Loucy (cell line): ENCODE measurements at regions not wholly inside any gene's neighbourhood (a gene's known extent, or its start where the extent isn't known, plus 50 kb on each side); places are given as distances from the start of the nearest gene placed in this dataset.

Source experiments
- H2AFZ ChIP-seq: fragments of 200-600 bp; sonication (generic); 2 replicates; pipeline ENCODE4 v1.6.0; 2016; ENCODE audit warnings: antibody characterized with exemption, mild to moderate bottlenecking, low read length, moderate library complexity
- H3F3A ChIP-seq: fragments of 200-600 bp; 2 replicates; pipeline ENCODE4 v1.6.0; 2016; ENCODE audit warnings: antibody characterized with exemption, low read depth, mild to moderate bottlenecking
- H3K27me3 ChIP-seq: fragments of 200-600 bp; sonication (generic); 2 replicates; pipeline ENCODE4 v1.6.1; 2014; ENCODE audit warnings: low read length, mild to moderate bottlenecking; ENCODE audit not compliant: insufficient read depth, poor library complexity, severe bottlenecking
- H3K36me3 ChIP-seq: fragments of 200-600 bp; sonication (generic); 2 replicates; pipeline ENCODE4 v1.6.1; 2016; ENCODE audit warnings: low read length; ENCODE audit not compliant: insufficient read depth
- H3K4me1 ChIP-seq: fragments of 200-600 bp; sonication (generic); 2 replicates; pipeline ENCODE4 v1.5.1; 2014; ENCODE audit warnings: low read length, mild to moderate bottlenecking; ENCODE audit not compliant: insufficient read depth, poor library complexity, severe bottlenecking
- H3K4me2 ChIP-seq: fragments of 200-600 bp; sonication (generic); 2 replicates; pipeline ENCODE4 v1.6.0; 2014; ENCODE audit warnings: antibody characterized with exemption, low read length, low read depth, mild to moderate bottlenecking; ENCODE audit not compliant: poor library complexity, severe bottlenecking
- H3K4me3 ChIP-seq: fragments of 200-600 bp; sonication (generic); 2 replicates; pipeline ENCODE4 v1.5.1; 2014; ENCODE audit warnings: low read length, mild to moderate bottlenecking, mixed read lengths; ENCODE audit not compliant: poor library complexity, severe bottlenecking
- H3K79me2 ChIP-seq: fragments of 200-600 bp; sonication (generic); 2 replicates; pipeline ENCODE4 v1.6.1; 2014; ENCODE audit warnings: low read length; ENCODE audit not compliant: insufficient read depth
- H3K9ac ChIP-seq: fragments of 200-600 bp; sonication (generic); 2 replicates; pipeline ENCODE4 v1.6.0; 2014; ENCODE audit warnings: mild to moderate bottlenecking, low read depth, low read length, moderate library complexity; ENCODE audit not compliant: poor library complexity, severe bottlenecking
- H3K9me2 ChIP-seq: fragments of 200-600 bp; sonication (generic); replicated peaks from 2 replicates; pipeline ENCODE4 v1.6.1; 2016; ENCODE audit warnings: low read depth, low read length, mixed read lengths
- H3K9me3 ChIP-seq: fragments of 200-600 bp; sonication (generic); 2 replicates; pipeline ENCODE4 v1.6.1; 2014; ENCODE audit warnings: mild to moderate bottlenecking, antibody characterized with exemption, low read length, low read depth; ENCODE audit not compliant: insufficient read depth
- H4K20me1 ChIP-seq: fragments of 200-600 bp; sonication (generic); 2 replicates; pipeline ENCODE4 v1.6.0; 2014; ENCODE audit warnings: antibody characterized with exemption, low read length, mild to moderate bottlenecking; ENCODE audit not compliant: insufficient read depth, poor library complexity, severe bottlenecking
- EZH2phosphoT487 ChIP-seq: fragments of 200-600 bp; IDR thresholded peaks from 2 replicates; pipeline ENCODE4 v1.6.1; 2018; ENCODE audit warnings: antibody characterized with exemption, mild to moderate bottlenecking, moderate library complexity, borderline replicate concordance
- TF ChIP-seq, protein P1 (sequence below): fragments of 200-600 bp; sonication (generic); conservative IDR thresholded peaks from 2 replicates; pipeline ENCODE4 v1.5.1; 2014; ENCODE audit warnings: mild to moderate bottlenecking, antibody characterized with exemption, low read length

- H3K79me2 ChIP-seq: no peaks in the 10 kb centered on the region
- H4K20me1 ChIP-seq: no peaks in the 10 kb centered on the region
- H3K9me2 ChIP-seq: no peaks in the 10 kb centered on the region
- H3K27me3 ChIP-seq: no peaks in the 10 kb centered on the region
- no peaks in the 10 kb centered on the region for H3K4me1 ChIP-seq
- no peaks in the 10 kb centered on the region for H3K36me3 ChIP-seq
- no peak overlapping the region for H3K4me2 ChIP-seq
- no peak overlapping the region for H3K4me3 ChIP-seq
- TF ChIP-seq EZH2phosphoT487: no peak
- TF ChIP-seq, protein P1, sequence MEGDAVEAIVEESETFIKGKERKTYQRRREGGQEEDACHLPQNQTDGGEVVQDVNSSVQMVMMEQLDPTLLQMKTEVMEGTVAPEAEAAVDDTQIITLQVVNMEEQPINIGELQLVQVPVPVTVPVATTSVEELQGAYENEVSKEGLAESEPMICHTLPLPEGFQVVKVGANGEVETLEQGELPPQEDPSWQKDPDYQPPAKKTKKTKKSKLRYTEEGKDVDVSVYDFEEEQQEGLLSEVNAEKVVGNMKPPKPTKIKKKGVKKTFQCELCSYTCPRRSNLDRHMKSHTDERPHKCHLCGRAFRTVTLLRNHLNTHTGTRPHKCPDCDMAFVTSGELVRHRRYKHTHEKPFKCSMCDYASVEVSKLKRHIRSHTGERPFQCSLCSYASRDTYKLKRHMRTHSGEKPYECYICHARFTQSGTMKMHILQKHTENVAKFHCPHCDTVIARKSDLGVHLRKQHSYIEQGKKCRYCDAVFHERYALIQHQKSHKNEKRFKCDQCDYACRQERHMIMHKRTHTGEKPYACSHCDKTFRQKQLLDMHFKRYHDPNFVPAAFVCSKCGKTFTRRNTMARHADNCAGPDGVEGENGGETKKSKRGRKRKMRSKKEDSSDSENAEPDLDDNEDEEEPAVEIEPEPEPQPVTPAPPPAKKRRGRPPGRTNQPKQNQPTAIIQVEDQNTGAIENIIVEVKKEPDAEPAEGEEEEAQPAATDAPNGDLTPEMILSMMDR: no peak
- H2AFZ ChIP-seq: no peak overlapping the region
- no peaks in the 10 kb centered on the region for H3K9me3 ChIP-seq
- H3K9ac ChIP-seq: no peak overlapping the region
- no peaks in the 10 kb centered on the region for H3F3A ChIP-seq
Measured at GRCh38 chr5:167626341-167627123, 664.9 kb upstream of the WWC1 start.

DNA sequence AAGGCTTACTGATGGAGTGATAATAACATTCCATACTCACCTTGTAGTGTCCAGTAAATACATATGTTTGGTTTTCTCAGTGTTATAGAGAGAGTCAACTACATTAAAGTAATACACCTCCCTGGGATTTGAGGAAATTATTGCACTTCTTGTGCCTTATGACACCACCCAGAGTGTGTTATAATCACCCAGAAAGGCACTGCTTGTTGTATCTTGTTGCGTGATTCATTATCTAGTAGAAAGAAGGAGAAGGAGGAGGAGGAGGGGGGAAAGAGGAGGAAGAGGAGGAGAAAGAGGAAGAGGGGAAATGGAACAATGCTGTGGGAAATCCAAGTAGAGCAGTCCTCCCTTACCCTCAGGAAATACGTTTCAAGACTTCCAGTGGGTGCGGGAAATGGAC lies 661.8 kb upstream of the WWC1 start:
- TF ChIP-seq EZH2phosphoT487: no peak
- TF ChIP-seq, protein P1: no peak
- Histone ChIP-seq H2AFZ (no peak overlapping the region), H3K4me3 (no peak overlapping the region), H4K20me1 (no peaks in the 10 kb centered on the region), H3K9me2 (no peaks in the 10 kb centered on the region), H3K27me3 (no peaks in the 10 kb centered on the region), H3K36me3 (no peaks in the 10 kb centered on the region), H3K79me2 (no peaks in the 10 kb centered on the region), H3K4me2 (no peak overlapping the region), H3F3A (no peaks in the 10 kb centered on the region), H3K9ac (no peak overlapping the region), H3K4me1 (no peaks in the 10 kb centered on the region), H3K9me3 (no peaks in the 10 kb centered on the region)

- H3K4me2 ChIP-seq: no peak overlapping the region
- H3K27me3 ChIP-seq: no peaks in the 10 kb centered on the region
- TF ChIP-seq EZH2phosphoT487: no peak
- TF ChIP-seq, protein P1: no peak
- no peaks in the 10 kb centered on the region for H3K36me3 ChIP-seq
- no peaks in the 10 kb centered on the region for H3K9me3 ChIP-seq
- no peak overlapping the region for H3K4me3 ChIP-seq
- no peak overlapping the region for H3K9ac ChIP-seq
- no peaks in the 10 kb centered on the region for H3K79me2 ChIP-seq
- H4K20me1 ChIP-seq: no peaks in the 10 kb centered on the region
- H2AFZ ChIP-seq: no peak overlapping the region
- H3F3A ChIP-seq: no peaks in the 10 kb centered on the region
- no peaks in the 10 kb centered on the region for H3K4me1 ChIP-seq
- H3K9me2 ChIP-seq: no peaks in the 10 kb centered on the region
Measured at GRCh38 chr5:167631191-167631590, 660.3 kb upstream of the WWC1 start.
